GM12875 (cell line): ENCODE measurements at regions not wholly inside any gene's neighbourhood (a gene's known extent, or its start where the extent isn't known, plus 50 kb on each side); places are given as distances from the start of the nearest gene placed in this dataset.

Source experiments
- H3K4me3 ChIP-seq: one replicate; pipeline ENCODE4 v1.5.1; 2011; ENCODE audit warnings: low read depth, low read length, control low read depth
- CTCF ChIP-seq: IDR thresholded peaks from 2 replicates; pipeline ENCODE4 v1.5.1; 2011; ENCODE audit warnings: low read depth, mild to moderate bottlenecking, control low read depth, inconsistent platforms, low read length, moderate library complexity, borderline replicate concordance; ENCODE audit not compliant: insufficient read depth

GRCh38 chr7:50205011-50205410 lies 99.5 kb upstream of the IKZF1 start:
- H3K4me3 ChIP-seq: no peak overlapping the region
- no peak for TF ChIP-seq CTCF

- no peak overlapping the region for H3K4me3 ChIP-seq
- no peak for TF ChIP-seq CTCF
Measured at GRCh38 chr7:50204581-50204980, 99.9 kb upstream of the IKZF1 start.

GRCh38 chr7:50203521-50203920 lies 101.0 kb upstream of the IKZF1 start:
- TF ChIP-seq CTCF: no peak
- H3K4me3 ChIP-seq: no peak overlapping the region

- TF ChIP-seq CTCF: no peak
Measured at GRCh38 chr7:50202052-50202555, 102.4 kb upstream of the IKZF1 start.

GRCh38 chr7:50199824-50200223 lies 104.7 kb upstream of the IKZF1 start:
- TF ChIP-seq CTCF: no peak
- no peak overlapping the region for H3K4me3 ChIP-seq

More at GRCh38 chr7:50202052-50202555, 102.4 kb upstream of the IKZF1 start:
- H3K4me3 ChIP-seq: no peak overlapping the region

GRCh38 chr7:50197549-50197948 lies 104.5 kb upstream of the ZPBP start:
- TF ChIP-seq CTCF: no peak
- H3K4me3 ChIP-seq: no peak overlapping the region

GRCh38 chr7:50196719-50197118 lies 103.7 kb upstream of the ZPBP start:
- no peak overlapping the region for H3K4me3 ChIP-seq
- TF ChIP-seq CTCF: no peak
